GM12878 (cell line): ENCODE measurements at regions not wholly inside any gene's neighbourhood (a gene's known extent, or its start where the extent isn't known, plus 50 kb on each side); places are given as distances from the start of the nearest gene placed in this dataset.

ENCODE experiments used
- ATAC-seq: fragments of 200-7000 bp; cut with Tn5 transposase; 3 replicates; pipeline ENCODE4 v1.9.1; 2020; ENCODE audit warnings: mild to moderate bottlenecking, moderate library complexity
- BruUV-seq: library from RNA; stranded (reverse); fragments of 400-500 nt; replicated peaks from 2 replicates; lab custom pipeline; 2021; lab: Mats Ljungman, UMichigan
- CTCF ChIA-PET: fragments of 300-600 bp; sonication (Branson Sonifier 250); formaldehyde crosslinking; extraction: SDS; loops from one replicate; lab custom pipeline; 2021; ENCODE audit warnings: inconsistent platforms; lab: Yijun Ruan, JAX
- POLR2A ChIA-PET: fragments of 350-600 bp; formaldehyde crosslinking; extraction: SDS; loops from one replicate; lab custom pipeline; 2021; ENCODE audit warnings: inconsistent platforms; lab: Charles Lee
- RAD21 ChIA-PET: fragments of 300-600 bp; sonication (Branson Sonifier 250); formaldehyde crosslinking; loops from one replicate; lab custom pipeline; 2023; ENCODE audit warnings: antibody characterized with exemption; ENCODE audit not compliant: unreplicated experiment; lab: Charles Lee
- SMC1A ChIA-PET: fragments of 300-600 bp; sonication (Branson Sonifier 250); formaldehyde crosslinking; loops from one replicate; lab custom pipeline; 2023; ENCODE audit not compliant: unreplicated experiment, uncharacterized antibody; lab: Charles Lee
- DNase-seq: peaks from one replicate; pipeline ENCODE4 v3.0.0-alpha.2; 2011; ENCODE audit warnings: low read depth, low spot score
- FAIRE-seq: peaks from 3 replicates; lab custom pipeline; 2011; peaks lifted over from hg19 to GRCh38; lab: Jason Lieb, UNC
- H2AFZ ChIP-seq: 2 replicates; pipeline ENCODE4 v1.6.0; 2011; ENCODE audit warnings: low read depth, low read length, control low read depth; ENCODE audit not compliant: control insufficient read depth
- H3K27ac ChIP-seq: 2 replicates; pipeline ENCODE4 v1.5.1; 2011; ENCODE audit warnings: control low read depth; ENCODE audit not compliant: control insufficient read depth, insufficient read depth
- H3K27me3 ChIP-seq, 2 experiments: replicated peaks in 1 of 2; 2 replicates each; pipeline versions ENCODE4 v1.6.0 to v1.6.1; 2011; ENCODE audit warnings: low read length in 1 of 2; ENCODE audit not compliant: control insufficient read depth in 2 of 2, insufficient read depth in 2 of 2
- H3K36me3 ChIP-seq, 2 experiments: 2 replicates each; pipeline ENCODE4 v1.5.1; 2011; ENCODE audit warnings: low read length in 1 of 2; ENCODE audit not compliant: control insufficient read depth in 2 of 2, insufficient read depth in 2 of 2
- H3K4me1 ChIP-seq: 2 replicates; pipeline ENCODE4 v1.6.1; 2011; ENCODE audit warnings: mild to moderate bottlenecking, low read length, moderate library complexity, mixed read lengths; ENCODE audit not compliant: control insufficient read depth, insufficient read depth
- H3K4me2 ChIP-seq: 2 replicates; pipeline ENCODE4 v1.6.0; 2011; ENCODE audit warnings: control low read depth; ENCODE audit not compliant: control insufficient read depth, insufficient read depth
- H3K4me3 ChIP-seq: fragments of 200-600 bp; sonication (generic); 2 replicates; pipeline ENCODE4 v1.5.1; 2016
- H3K79me2 ChIP-seq: 2 replicates; pipeline ENCODE4 v1.6.0; 2011; ENCODE audit warnings: low read length; ENCODE audit not compliant: control insufficient read depth, insufficient read depth
- H3K9ac ChIP-seq: 2 replicates; pipeline ENCODE4 v1.8.0; 2011; ENCODE audit warnings: low read length, control low read depth, mixed read lengths; ENCODE audit not compliant: control insufficient read depth, insufficient read depth
- H3K9me3 ChIP-seq: replicated peaks from 3 replicates; pipeline ENCODE4 v1.5.1; 2011; ENCODE audit warnings: mild to moderate bottlenecking, low read length; ENCODE audit not compliant: control insufficient read depth, insufficient read depth
- H4K20me1 ChIP-seq: 2 replicates; pipeline ENCODE4 v1.6.0; 2011; ENCODE audit not compliant: control insufficient read depth, insufficient read depth
- ATF3 ChIP-seq: IDR thresholded peaks from 2 replicates; pipeline ENCODE4 v1.6.1; 2011; ENCODE audit warnings: low read depth, mild to moderate bottlenecking, low read length, moderate library complexity, borderline replicate concordance; ENCODE audit errors: extremely low read depth
- BACH1 ChIP-seq: fragments of 450-650 bp; IDR thresholded peaks from 2 replicates; pipeline ENCODE4 v1.6.1; 2017; ENCODE audit warnings: mild to moderate bottlenecking, borderline replicate concordance
- BCL3 ChIP-seq: IDR thresholded peaks from 2 replicates; pipeline ENCODE4 v1.6.1; 2011; ENCODE audit warnings: borderline replicate concordance, low read depth, mild to moderate bottlenecking, moderate library complexity, low read length; ENCODE audit not compliant: insufficient read depth, poor library complexity, severe bottlenecking
- BHLHE40 ChIP-seq, 2 experiments: fragments of 450-650 bp in 1 of 2; IDR thresholded peaks; 2 replicates each; pipeline ENCODE4 v1.6.1; 2011 to 2017; ENCODE audit warnings: low read depth in 2 of 2, borderline replicate concordance in 1 of 2, improper control_type of control experiment in 1 of 2, low read length in 1 of 2, mild to moderate bottlenecking in 1 of 2
- CEBPB ChIP-seq, 2 experiments: fragments of 150-350 bp in 1 of 2; IDR thresholded peaks; 2 replicates each; pipeline ENCODE4 v1.6.1; 2012 to 2014; ENCODE audit warnings: low read depth in 2 of 2, low read length in 2 of 2, borderline replicate concordance in 1 of 2, inconsistent platforms in 1 of 2
- FOS ChIP-seq: IDR thresholded peaks from 3 replicates; pipeline ENCODE4 v1.6.1; 2011; ENCODE audit warnings: borderline replicate concordance; ENCODE audit not compliant: insufficient read length; ENCODE audit errors: extremely low read depth
- HDAC6 ChIP-seq: fragments of 200-600 bp; sonication (generic); IDR thresholded peaks from one replicate; pipeline ENCODE4 v1.8.0; 2017; ENCODE audit warnings: antibody characterized with exemption; ENCODE audit not compliant: unreplicated experiment
- IRF5 ChIP-seq: fragments of 450-650 bp; IDR thresholded peaks from 2 replicates; pipeline ENCODE4 v1.6.1; 2017; ENCODE audit warnings: borderline replicate concordance
- JUNB ChIP-seq: IDR thresholded peaks from 2 replicates; pipeline ENCODE4 v1.6.1; 2016; ENCODE audit warnings: antibody characterized with exemption, mild to moderate bottlenecking
- MEF2B ChIP-seq: fragments of 450-650 bp; IDR thresholded peaks from 2 replicates; pipeline ENCODE4 v1.6.1; 2018; ENCODE audit warnings: mild to moderate bottlenecking, moderate library complexity; ENCODE audit not compliant: partially characterized antibody, poor library complexity, severe bottlenecking
- NRF1 ChIP-seq: conservative IDR thresholded peaks from 2 replicates; pipeline ENCODE4 v1.6.1; 2011; ENCODE audit warnings: mild to moderate bottlenecking, low read depth, low read length, improper control_type of control experiment
- RAD51 ChIP-seq: fragments of 450-650 bp; IDR thresholded peaks from 2 replicates; pipeline ENCODE4 v1.6.1; 2016; ENCODE audit warnings: moderate library complexity, mild to moderate bottlenecking, inconsistent platforms
- RBBP5 ChIP-seq: fragments of 200-600 bp; sonication (generic); conservative IDR thresholded peaks from 2 replicates; pipeline ENCODE4 v1.6.1; 2016
- RFX5 ChIP-seq: IDR thresholded peaks from 2 replicates; pipeline ENCODE4 v1.6.1; 2011; ENCODE audit warnings: low read depth, low read length, improper control_type of control experiment
- SMC3 ChIP-seq: IDR thresholded peaks from 2 replicates; pipeline ENCODE4 v1.6.1; 2011; ENCODE audit warnings: low read length, improper control_type of control experiment, borderline replicate concordance
- SP1 ChIP-seq: IDR thresholded peaks from one replicate; pipeline ENCODE4 v1.6.1; 2011; ENCODE audit warnings: low read depth, low read length
- STAT1 ChIP-seq: fragments of 450-650 bp; conservative IDR thresholded peaks from 2 replicates; pipeline ENCODE4 v1.6.1; 2014; ENCODE audit warnings: antibody characterized with exemption, mild to moderate bottlenecking
- SUPT20H ChIP-seq: IDR thresholded peaks from 2 replicates; pipeline ENCODE4 v1.6.1; 2011; ENCODE audit warnings: low read depth, mild to moderate bottlenecking, low read length, moderate library complexity, borderline replicate concordance; ENCODE audit not compliant: control insufficient read depth
- USF1 ChIP-seq: IDR thresholded peaks from 2 replicates; pipeline ENCODE4 v1.6.1; 2011; ENCODE audit warnings: borderline replicate concordance, low read depth, mild to moderate bottlenecking, moderate library complexity, mixed read lengths, low read length; ENCODE audit not compliant: insufficient read depth; ENCODE audit errors: extremely low read length
- USF2 ChIP-seq: IDR thresholded peaks from 2 replicates; pipeline ENCODE4 v1.6.1; 2011; ENCODE audit warnings: low read depth, low read length, improper control_type of control experiment, borderline replicate concordance
- WGBS: methylation state at CpG from one replicate; pipeline ENCODE4 v1.1.6; 2016; ENCODE audit warnings: low lambda C conversion rate; ENCODE audit not compliant: insufficient replicate concordance, insufficient coverage; ENCODE audit errors: missing lambda C conversion rate; 5-methylcytosine and 5-hydroxymethylcytosine counted together
- in situ Hi-C: fragments of 300-500 bp; cut with MboI; formaldehyde crosslinking; loops from 9 replicates; pipeline ENCODE4 v1.14.3; 2018; ENCODE audit warnings: mixed read lengths
- intact Hi-C: fragments of 100-400 bp; cut with micrococcal nuclease; formaldehyde crosslinking; loops from one replicate; pipeline ENCODE4 v1.14.2; 2022; ENCODE audit not compliant: unreplicated experiment

- TF ChIP-seq JUNB, result no peak
- TF ChIP-seq FOS, result no peak
- TF ChIP-seq SUPT20H, result no peak
- TF ChIP-seq HDAC6, result no peak
- TF ChIP-seq MEF2B, result no peak
- TF ChIP-seq ATF3, result no peak
Measured at GRCh38 chr18:14015416-14015815, 100.1 kb upstream of the MC2R start (continued).

GRCh38 chr18:14014456-14014855, 99.1 kb upstream of the MC2R start:
- SMC1A ChIA-PET, result no interaction called here
- ATAC-seq, result no peak
- H3K27ac ChIP-seq, result no peak overlapping the region
- POLR2A ChIA-PET, result no interaction called here
- no peaks in the 10 kb centered on the region for H3K36me3 ChIP-seq
- no peaks in the 10 kb centered on the region for H4K20me1 ChIP-seq
- BruUV-seq, result no TSS peak
- CTCF ChIA-PET, result interaction anchor here (0.7 kb wide), 1 partner anchor 88 kb away, joined by 3 read pairs; no protein-coding TSS in a partner anchor
- no peak for TF ChIP-seq SP1
- no peak for TF ChIP-seq BHLHE40 (IDR thresholded peaks at IDR 0.05; ENCODE audit: borderline replicate concordance in 1 of 2, low read depth in 2 of 2, low read length in 1 of 2)
- no peak for TF ChIP-seq SMC3
- no peak for TF ChIP-seq CEBPB (IDR thresholded peaks at IDR 0.05; ENCODE audit: borderline replicate concordance in 1 of 2, low read depth in 2 of 2, low read length in 2 of 2)
- TF ChIP-seq BACH1, result no peak
- no peak for TF ChIP-seq BCL3
- TF ChIP-seq RAD51, result no peak
- no peak for TF ChIP-seq USF2
- no peak for TF ChIP-seq IRF5
- TF ChIP-seq RFX5, result no peak
- no peak for TF ChIP-seq USF1
- TF ChIP-seq STAT1, result no peak
- TF ChIP-seq RBBP5, result no peak
- no peak for TF ChIP-seq NRF1
- TF ChIP-seq, all 136 proteins: peak for 0
- no peaks in the 10 kb centered on the region for H3K9me3 ChIP-seq
- no peak overlapping the region for H3K4me2 ChIP-seq
- FAIRE-seq (no peak), DNase-seq (no peak)
- H3K27me3 ChIP-seq, result no peaks in the 10 kb centered on the region
- intact Hi-C loops (loop anchor here (10.0 kb wide), 1 partner anchor 80 kb away; no protein-coding TSS in a partner anchor), in situ Hi-C loops (loop anchor here (10.0 kb wide), 1 partner anchor 60 kb away; no protein-coding TSS in a partner anchor)
- no peak overlapping the region for H2AFZ ChIP-seq
- 24% methylated on average over 1 of the region's 1 CpG for WGBS
- no peaks in the 10 kb centered on the region for H3K4me1 ChIP-seq
- H3K9ac ChIP-seq, result no peak overlapping the region
- H3K79me2 ChIP-seq, result no peaks in the 10 kb centered on the region
- RAD21 ChIA-PET, result no interaction called here
- no peak overlapping the region for H3K4me3 ChIP-seq
